ENCODE measurements at regions not wholly inside any gene's neighbourhood (a gene's known extent, or its start where the extent isn't known, plus 50 kb on each side); places are given as distances from the start of the nearest gene placed in this dataset.

- Histone ChIP-seq H3K27me3 (ENCODE audit: insufficient read depth, low read length) (no peaks in the 10 kb centered on the region), H3K79me2 (ENCODE audit: insufficient read depth, low read length) (no peaks in the 10 kb centered on the region), H3K9me3 (ENCODE audit: low read length) (no peaks in the 10 kb centered on the region), H3K4me2 (ENCODE audit: low read length) (no peak overlapping the region), H4K20me1 (ENCODE audit: insufficient read depth, low read length) (no peaks in the 10 kb centered on the region), H3K27ac (ENCODE audit: low read depth, low read length, poor library complexity, severe bottlenecking) (no peak overlapping the region), H3K9me2 (ENCODE audit: low read depth, low read length) (no peaks in the 10 kb centered on the region), H3K36me3 (ENCODE audit: insufficient read depth, low read length) (no peaks in the 10 kb centered on the region), H2AFZ (ENCODE audit: low read length) (no peak overlapping the region), H3K4me3 (ENCODE audit: low read depth, low read length, poor library complexity, severe bottlenecking) (no peak overlapping the region), H3K4me1 (ENCODE audit: insufficient read depth, low read length, severe bottlenecking) (no peaks in the 10 kb centered on the region), H3F3A (ENCODE audit: insufficient read depth, low read length) (no peaks in the 10 kb centered on the region), H3K9ac (ENCODE audit: low read length) (no peak overlapping the region)
- TF ChIP-seq CTCF (IDR thresholded peaks at IDR 0.05; ENCODE audit: low read length) (no peak), EZH2 (IDR thresholded peaks at IDR 0.05; ENCODE audit: borderline replicate concordance, low read length) (no peak)
Observed at GRCh38 chr10:10313149-10313835, 704.4 kb upstream of the CELF2 start.

GRCh38 chr10:10314626-10315025 is 703.0 kb upstream of the CELF2 start:
- no peak overlapping the region for H3K9ac ChIP-seq (ENCODE audit: low read length)
- H3K36me3 ChIP-seq (ENCODE audit: insufficient read depth, low read length): no peaks in the 10 kb centered on the region
- H3K4me2 ChIP-seq (ENCODE audit: low read length): no peak overlapping the region
- H3K4me1 ChIP-seq (ENCODE audit: insufficient read depth, low read length, severe bottlenecking): no peaks in the 10 kb centered on the region
- no peak overlapping the region for H2AFZ ChIP-seq (ENCODE audit: low read length)
- H3K9me2 ChIP-seq (ENCODE audit: low read depth, low read length): no peaks in the 10 kb centered on the region
- no peak overlapping the region for H3K27ac ChIP-seq (ENCODE audit: low read depth, low read length, poor library complexity, severe bottlenecking)
- no peak overlapping the region for H3K4me3 ChIP-seq (ENCODE audit: low read depth, low read length, poor library complexity, severe bottlenecking)
- no peaks in the 10 kb centered on the region for H3K79me2 ChIP-seq (ENCODE audit: insufficient read depth, low read length)
- no peaks in the 10 kb centered on the region for H3K27me3 ChIP-seq (ENCODE audit: insufficient read depth, low read length)
- TF ChIP-seq EZH2 (IDR thresholded peaks at IDR 0.05; ENCODE audit: borderline replicate concordance, low read length) (no peak), CTCF (IDR thresholded peaks at IDR 0.05; ENCODE audit: low read length) (no peak)
- H3K9me3 ChIP-seq (ENCODE audit: low read length): no peaks in the 10 kb centered on the region
- H4K20me1 ChIP-seq (ENCODE audit: insufficient read depth, low read length): no peaks in the 10 kb centered on the region
- H3F3A ChIP-seq (ENCODE audit: insufficient read depth, low read length): no peaks in the 10 kb centered on the region

- Histone ChIP-seq H3K27me3 (ENCODE audit: insufficient read depth, low read length) (no peaks in the 10 kb centered on the region), H3K79me2 (ENCODE audit: insufficient read depth, low read length) (no peaks in the 10 kb centered on the region), H3K4me1 (ENCODE audit: insufficient read depth, low read length, severe bottlenecking) (no peaks in the 10 kb centered on the region), H3K9me2 (ENCODE audit: low read depth, low read length) (no peaks in the 10 kb centered on the region), H3K4me3 (ENCODE audit: low read depth, low read length, poor library complexity, severe bottlenecking) (no peak overlapping the region), H3K36me3 (ENCODE audit: insufficient read depth, low read length) (no peaks in the 10 kb centered on the region), H2AFZ (ENCODE audit: low read length) (no peak overlapping the region), H3K9ac (ENCODE audit: low read length) (no peak overlapping the region), H3F3A (ENCODE audit: insufficient read depth, low read length) (no peaks in the 10 kb centered on the region), H3K9me3 (ENCODE audit: low read length) (no peaks in the 10 kb centered on the region), H3K27ac (ENCODE audit: low read depth, low read length, poor library complexity, severe bottlenecking) (no peak overlapping the region), H4K20me1 (ENCODE audit: insufficient read depth, low read length) (no peaks in the 10 kb centered on the region), H3K4me2 (ENCODE audit: low read length) (no peak overlapping the region)
- TF ChIP-seq EZH2 (IDR thresholded peaks at IDR 0.05; ENCODE audit: borderline replicate concordance, low read length): no peak
- TF ChIP-seq CTCF (IDR thresholded peaks at IDR 0.05; ENCODE audit: low read length): no peak
Observed at GRCh38 chr10:10315989-10316388, 701.7 kb upstream of the CELF2 start.
